ENCODE measurements at regions not wholly inside any gene's neighbourhood (a gene's known extent, or its start where the extent isn't known, plus 50 kb on each side); places are given as distances from the start of the nearest gene placed in this dataset.

- DNase-seq (no peak), ATAC-seq (no peak)
- intact Hi-C loops (cut with micrococcal nuclease) = no loop called here
- Mint-ChIP-seq H3K4me1 (ENCODE audit: low read depth) (peaks cover 17% of the 10 kb centered on the region), H3K9me3 (peaks cover 8% of the 10 kb centered on the region), H3K27me3 (no peaks in the 10 kb centered on the region), H3K4me3 (no peak overlapping the region), H3K27ac (no peak overlapping the region), H3K36me3 (ENCODE audit: low read depth) (peaks cover 4% of the 10 kb centered on the region)
- POLR2A ChIA-PET = no interaction called here
- TF ChIP-seq CTCF (IDR thresholded peaks at IDR 0.05) = no peak
- CTCF ChIA-PET = no interaction called here
These were observed 83.4 kb upstream of the STT3B start for GRCh38 chr3:31449318-31449717.

- Mint-ChIP-seq H3K27me3 (no peaks in the 10 kb centered on the region), H3K9me3 (peaks cover 8% of the 10 kb centered on the region), H3K4me1 (ENCODE audit: low read depth) (peaks cover 17% of the 10 kb centered on the region), H3K27ac (no peak overlapping the region), H3K4me3 (no peak overlapping the region), H3K36me3 (ENCODE audit: low read depth) (peaks cover 4% of the 10 kb centered on the region)
- DNase-seq = no peak
- POLR2A ChIA-PET = no interaction called here
- CTCF ChIA-PET = no interaction called here
- peak; percentile 39 for ATAC-seq
- TF ChIP-seq CTCF (IDR thresholded peaks at IDR 0.05) = no peak
- intact Hi-C loops (cut with micrococcal nuclease) = no loop called here
These were observed 82.4 kb upstream of the STT3B start for GRCh38 chr3:31450345-31450744.

- peaks cover 17% of the 10 kb centered on the region for H3K4me1 Mint-ChIP-seq (ENCODE audit: low read depth)
- H3K27me3 Mint-ChIP-seq = no peaks in the 10 kb centered on the region
- ChIA-PET POLR2A (interaction anchor here (0.7 kb wide), 1 partner anchor 146 kb away, joined by 3 read pairs; no protein-coding TSS in a partner anchor), CTCF (no interaction called here)
- H3K27ac Mint-ChIP-seq = no peak overlapping the region
- ATAC-seq (no peak), DNase-seq (no peak)
- H3K36me3 Mint-ChIP-seq (ENCODE audit: low read depth) = peaks cover 4% of the 10 kb centered on the region
- TF ChIP-seq CTCF (IDR thresholded peaks at IDR 0.05) = no peak
- intact Hi-C loops (cut with micrococcal nuclease) = no loop called here
- H3K4me3 Mint-ChIP-seq = no peak overlapping the region
- peaks cover 8% of the 10 kb centered on the region for H3K9me3 Mint-ChIP-seq
These were observed 80.1 kb upstream of the STT3B start for GRCh38 chr3:31452495-31453106.

GRCh38 chr3:31453430-31453829, 79.3 kb upstream of the STT3B start:
- TF ChIP-seq CTCF (IDR thresholded peaks at IDR 0.05) = no peak
- H3K9me3 Mint-ChIP-seq = peaks cover 8% of the 10 kb centered on the region
- H3K27me3 Mint-ChIP-seq = no peaks in the 10 kb centered on the region
- DNase-seq = no peak
- ChIA-PET CTCF (no interaction called here), POLR2A (no interaction called here)
- intact Hi-C loops (cut with micrococcal nuclease) = no loop called here
- H3K4me3 Mint-ChIP-seq = no peak overlapping the region
- no peak overlapping the region for H3K27ac Mint-ChIP-seq
- H3K4me1 Mint-ChIP-seq (ENCODE audit: low read depth) = peaks cover 16% of the 10 kb centered on the region
- ATAC-seq = no peak
- peaks cover 4% of the 10 kb centered on the region for H3K36me3 Mint-ChIP-seq (ENCODE audit: low read depth)

- no peaks in the 10 kb centered on the region for H3K36me3 Mint-ChIP-seq (ENCODE audit: low read depth)
- H3K4me3 Mint-ChIP-seq = no peak overlapping the region
- intact Hi-C loops (cut with micrococcal nuclease) = no loop called here
- H3K27me3 Mint-ChIP-seq = no peaks in the 10 kb centered on the region
- no peaks in the 10 kb centered on the region for H3K4me1 Mint-ChIP-seq (ENCODE audit: low read depth)
- peaks cover 2% of the 10 kb centered on the region for H3K9me3 Mint-ChIP-seq
- H3K27ac Mint-ChIP-seq = no peak overlapping the region
- no peak for TF ChIP-seq CTCF (IDR thresholded peaks at IDR 0.05)
- ChIA-PET CTCF (no interaction called here), POLR2A (no interaction called here)
- ATAC-seq (no peak), DNase-seq (no peak)
These were observed 77.2 kb upstream of the STT3B start for GRCh38 chr3:31455524-31455923.
